ENCODE measurements at regions not wholly inside any gene's neighbourhood (a gene's known extent, or its start where the extent isn't known, plus 50 kb on each side); places are given as distances from the start of the nearest gene placed in this dataset.
A peak's percentile ranks its signal among the peaks of the same experiment; 100 is the strongest.

GRCh38 chr20:23159256-23159946 lies 73.3 kb upstream of the CD93 start:
- peak; percentile 28 for DNase-seq (ENCODE audit: low spot score)
- 68% methylated on average over 3 of the region's 3 CpGs for WGBS

GRCh38 chr20:23157734-23158133 lies 71.6 kb upstream of the CD93 start:
- TF ChIP-seq JUND (IDR thresholded peaks at IDR 0.05) (no peak), TAF1 (conservative IDR thresholded peaks at IDR 0.05) (no peak), ATF3 (IDR thresholded peaks at IDR 0.05) (no peak)
- no peak overlapping the region for H3K9ac ChIP-seq (ENCODE audit: low read depth in 1 of 2, low read length in 2 of 2)
- H3K4me1 ChIP-seq (ENCODE audit: control insufficient read depth in 4 of 4, insufficient read depth in 4 of 4, low read length in 3 of 4) = no peaks in the 10 kb centered on the region
- H3K9me3 ChIP-seq (ENCODE audit: control insufficient read depth in 4 of 4, low read length in 3 of 4) = no peaks in the 10 kb centered on the region
- 94% methylated on average over 15 of the region's 15 CpGs for WGBS
- DNase-seq (ENCODE audit: low spot score) = no peak
- H3K36me3 ChIP-seq (ENCODE audit: control insufficient read depth in 4 of 4, insufficient read depth in 3 of 4, low read depth in 1 of 4, low read length in 3 of 4) = no peaks in the 10 kb centered on the region
- H3K27ac ChIP-seq (ENCODE audit: low read depth in 1 of 2, low read length in 2 of 2) = no peak overlapping the region
- no peaks in the 10 kb centered on the region for H3K27me3 ChIP-seq (ENCODE audit: control insufficient read depth in 4 of 4, insufficient read depth in 4 of 4, low read length in 3 of 4)
- no peak overlapping the region for H3K4me3 ChIP-seq (ENCODE audit: low read depth in 1 of 3, low read length in 3 of 3)

More at GRCh38 chr20:23159256-23159946, 73.3 kb upstream of the CD93 start:
- Histone ChIP-seq H3K9ac (ENCODE audit: low read depth in 1 of 2, low read length in 2 of 2) (no peak overlapping the region), H3K27me3 (ENCODE audit: control insufficient read depth in 4 of 4, insufficient read depth in 4 of 4, low read length in 3 of 4) (no peaks in the 10 kb centered on the region), H3K9me3 (ENCODE audit: control insufficient read depth in 4 of 4, low read length in 3 of 4) (no peaks in the 10 kb centered on the region), H3K36me3 (ENCODE audit: control insufficient read depth in 4 of 4, insufficient read depth in 3 of 4, low read depth in 1 of 4, low read length in 3 of 4) (no peaks in the 10 kb centered on the region), H3K4me3 (ENCODE audit: low read depth in 1 of 3, low read length in 3 of 3) (no peak overlapping the region), H3K27ac (ENCODE audit: low read depth in 1 of 2, low read length in 2 of 2) (no peak overlapping the region), H3K4me1 (ENCODE audit: control insufficient read depth in 4 of 4, insufficient read depth in 4 of 4, low read length in 3 of 4) (no peaks in the 10 kb centered on the region)
- no peak for TF ChIP-seq RXRA (IDR thresholded peaks at IDR 0.05)
- TF ChIP-seq JUND (IDR thresholded peaks at IDR 0.05) = no peak
- no peak for TF ChIP-seq REST (IDR thresholded peaks at IDR 0.05)
- no peak for TF ChIP-seq CTCF (IDR thresholded peaks at IDR 0.05; ENCODE audit: low read depth, low read length, missing input control)
- no peak for TF ChIP-seq FOXA1 (IDR thresholded peaks at IDR 0.05)
- no peak for TF ChIP-seq MAX (IDR thresholded peaks at IDR 0.05)
- TF ChIP-seq EGR1 (IDR thresholded peaks at IDR 0.05; ENCODE audit: low read depth in 2 of 2) = no peak
- TF ChIP-seq YY1 (IDR thresholded peaks at IDR 0.05) = no peak
- TF ChIP-seq SP1 (IDR thresholded peaks at IDR 0.05) = no peak
- TF ChIP-seq RAD21 (IDR thresholded peaks at IDR 0.05) = no peak
- no peak for TF ChIP-seq GABPA (IDR thresholded peaks at IDR 0.05 in 1 of 2, conservative IDR thresholded peaks at IDR 0.05 in 1 of 2)
- TF ChIP-seq HNF4A (conservative IDR thresholded peaks at IDR 0.05) = no peak
- TF ChIP-seq HNF4G (IDR thresholded peaks at IDR 0.05) = no peak
- TF ChIP-seq TAF1 (conservative IDR thresholded peaks at IDR 0.05) = no peak
- no peak for TF ChIP-seq FOXA2 (IDR thresholded peaks at IDR 0.05)
